Breast epithelium (tissue), 4 donors: ENCODE measurements at regions not wholly inside any gene's neighbourhood (a gene's known extent, or its start where the extent isn't known, plus 50 kb on each side); places are given as distances from the start of the nearest gene placed in this dataset.
A peak's percentile ranks its signal among the peaks of the same experiment; 100 is the strongest.
"Not testable (repeated sequence)": the region's sequence is repeated elsewhere in the genome, so short reads cannot be mapped to it uniquely, and the experiment has no call there.

Experiments
- DNase-seq, 2 donors: peaks; one replicate each; pipeline ENCODE4 v3.0.0-alpha.2; 2019; ENCODE audit warnings: low spot score in 2 of 2
- H3K27ac ChIP-seq, 2 donors: fragments of 200-600 bp; sonication (generic) in 1 of 2; one replicate each; pipeline ENCODE4 v1.5.1; 2016 to 2019; ENCODE audit warnings: mild to moderate bottlenecking in 1 of 2
- H3K27me3 ChIP-seq, 2 donors: fragments of 200-600 bp; sonication (generic) in 1 of 2; one replicate each; pipeline versions ENCODE4 v1.5.1 to v1.6.0; 2017 to 2019; ENCODE audit warnings: control low read depth in 1 of 2, mild to moderate bottlenecking in 1 of 2
- H3K36me3 ChIP-seq: fragments of 200-600 bp; one replicate; pipeline ENCODE4 v1.5.1; 2019
- H3K4me1 ChIP-seq, 2 donors: fragments of 200-600 bp; sonication (generic); one replicate each; pipeline ENCODE4 v1.5.1; 2016 to 2019; ENCODE audit warnings: control low read depth in 1 of 2
- H3K4me3 ChIP-seq, 3 donors: fragments of 200-600 bp; sonication (generic); 1 replicate in 2 of 3; 2 replicates in 1 of 3; pipeline ENCODE4 v1.5.1; 2016 to 2019; ENCODE audit warnings: mild to moderate bottlenecking in 3 of 3, moderate library complexity in 2 of 3
- H3K9me3 ChIP-seq, 2 donors: fragments of 200-600 bp; sonication (generic) in 1 of 2; one replicate each; pipeline ENCODE4 v1.5.1; 2016 to 2019; ENCODE audit warnings: control low read depth in 1 of 2
- CTCF ChIP-seq, 3 donors: fragments of 450-650 bp; IDR thresholded peaks; one replicate each; pipeline ENCODE4 v1.5.1; 2016 to 2017; ENCODE audit warnings: antibody characterized with exemption in 3 of 3, mild to moderate bottlenecking in 3 of 3, moderate library complexity in 3 of 3
- POLR2A ChIP-seq: fragments of 450-650 bp; IDR thresholded peaks from one replicate; pipeline ENCODE4 v1.6.1; 2016; ENCODE audit warnings: antibody characterized with exemption, mild to moderate bottlenecking, moderate library complexity
- POLR2AphosphoS5 ChIP-seq, 3 donors: sonication (generic); formaldehyde crosslinking; IDR thresholded peaks; one replicate each; pipeline ENCODE4 v1.6.1; 2017; ENCODE audit warnings: antibody characterized with exemption in 3 of 3
- intact Hi-C: fragments of 100-400 bp; cut with DNase I; formaldehyde crosslinking; loops from one replicate; pipeline ENCODE4 v1.15.1; 2023; ENCODE audit warnings: low total_unique reads

- no peaks in the 10 kb centered on the region for H3K4me1 ChIP-seq
- intact Hi-C loops, result no loop called here
- no peaks in the 10 kb centered on the region for H3K9me3 ChIP-seq
- no peak overlapping the region for H3K27ac ChIP-seq
- H3K27me3 ChIP-seq, result no peaks in the 10 kb centered on the region
- H3K4me3 ChIP-seq, result no peak overlapping the region
- DNase-seq, result no peak
- H3K36me3 ChIP-seq, result no peaks in the 10 kb centered on the region
- TF ChIP-seq CTCF (IDR thresholded peaks at IDR 0.05) (no peak), POLR2A (no peak)
Measured at GRCh38 chr6:27124252-27124657, 123.2 kb upstream of the PRSS16 start.

- TF ChIP-seq CTCF (IDR thresholded peaks at IDR 0.05) (no peak), POLR2A (no peak), POLR2AphosphoS5 (IDR thresholded peaks at IDR 0.05) (no peak)
- Histone ChIP-seq H3K27me3 (no peaks in the 10 kb centered on the region), H3K9me3 (no peaks in the 10 kb centered on the region), H3K36me3 (no peaks in the 10 kb centered on the region), H3K4me3 (peak overlapping the region in 1 of 3 donors; percentile 44), H3K4me1 (peaks cover 0 to 2% of the 10 kb centered on the region in 2 donors), H3K27ac (peak overlapping the region in 1 of 2 donors; percentile 8)
- intact Hi-C loops, result no loop called here
- DNase-seq, result no peak
Measured at GRCh38 chr6:27126046-27126814, 121.3 kb upstream of the PRSS16 start.

DNA sequence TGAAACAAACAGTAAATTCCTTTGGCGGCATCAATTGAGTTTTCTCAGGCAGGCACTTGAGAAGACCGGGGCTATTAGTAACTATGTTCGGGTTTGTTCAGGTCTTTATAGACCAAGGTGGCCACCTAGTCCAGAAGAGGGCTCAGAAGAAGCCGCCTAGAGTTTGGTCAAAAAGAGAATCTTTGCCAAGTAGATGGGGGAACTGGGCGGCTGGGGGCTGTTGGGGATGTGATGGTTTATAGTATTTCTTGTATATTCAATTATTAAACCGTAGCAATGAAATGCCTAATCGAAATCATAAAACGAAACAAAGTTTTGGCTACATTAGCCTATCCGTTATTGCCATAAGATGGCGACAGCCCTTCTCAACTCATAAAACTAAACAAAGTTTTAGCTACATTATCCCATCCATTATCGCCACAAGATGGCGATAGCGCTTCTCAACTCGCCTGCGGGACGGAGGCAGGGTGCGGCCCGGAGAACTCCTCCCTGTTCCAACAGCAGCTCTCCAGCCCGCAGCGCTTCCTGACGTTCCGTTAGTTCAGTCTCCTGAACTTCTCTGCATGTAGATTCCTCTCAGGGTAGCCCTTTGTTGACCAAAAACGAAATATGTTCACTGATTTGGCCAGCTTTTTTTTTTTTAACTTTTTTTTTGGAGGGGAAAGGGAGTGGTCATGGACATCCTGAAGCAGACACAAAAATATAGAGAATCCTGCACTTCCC lies 120.5 kb upstream of the PRSS16 start:
- Histone ChIP-seq H3K36me3 (no peaks in the 10 kb centered on the region), H3K27ac (peak overlapping the region; percentile 8 to 26), H3K9me3 (no peaks in the 10 kb centered on the region), H3K4me1 (peaks cover 0 to 3% of the 10 kb centered on the region in 2 donors), H3K27me3 (no peaks in the 10 kb centered on the region), H3K4me3 (peak overlapping the region; percentile 27 to 44 (median 43))
- DNase-seq, result peak; percentile 80 to 81
- TF ChIP-seq POLR2A (no peak), POLR2AphosphoS5 (IDR thresholded peaks at IDR 0.05) (peak; percentile 45 to 54 (median 48)), CTCF (IDR thresholded peaks at IDR 0.05) (peak; percentile 41 to 69 (median 57))
- intact Hi-C loops, result no loop called here

GRCh38 chr6:27127874-27128273 lies 119.6 kb upstream of the PRSS16 start:
- intact Hi-C loops, H3K36me3 ChIP-seq, H3K9me3 ChIP-seq, H3K27ac ChIP-seq, DNase-seq, H3K4me3 ChIP-seq, H3K4me1 ChIP-seq, H3K27me3 ChIP-seq: not testable (repeated sequence)

DNA sequence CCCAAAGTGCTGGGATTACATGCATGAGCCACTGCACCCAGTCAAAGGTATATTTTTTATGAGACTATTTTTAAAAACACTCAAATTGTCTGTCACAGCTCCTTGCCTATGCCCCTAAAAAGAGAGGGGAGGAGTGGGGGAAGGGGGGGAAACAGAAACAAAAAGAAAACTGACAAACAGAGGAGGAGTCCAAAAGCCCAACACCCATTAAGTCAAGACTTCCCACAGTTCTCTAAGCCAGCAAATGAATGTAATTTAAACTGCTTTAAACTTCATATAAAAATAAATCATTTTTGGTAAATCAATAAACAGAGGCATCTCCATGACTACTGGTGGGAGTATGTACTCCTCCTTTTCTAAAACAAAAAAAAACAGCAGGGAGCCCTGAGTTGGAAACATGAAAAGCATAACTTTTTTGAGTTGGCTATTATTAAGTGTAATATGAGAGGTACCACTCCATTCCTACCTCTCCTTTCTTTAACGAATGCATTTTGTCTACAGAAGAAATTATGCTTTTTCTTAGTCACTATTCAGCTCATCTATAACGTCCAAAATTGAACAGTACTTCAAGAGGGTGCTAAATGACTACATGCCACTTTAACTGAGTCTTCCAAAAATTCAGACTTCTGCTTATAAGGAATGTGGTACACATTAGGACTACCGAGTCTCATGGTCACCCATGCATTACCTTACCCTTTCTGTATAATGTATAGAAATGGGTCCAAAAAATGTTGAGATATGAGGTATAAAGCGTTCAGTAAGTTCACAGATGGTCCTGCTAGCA lies 119.0 kb upstream of the PRSS16 start:
- H3K4me3 ChIP-seq, result no peak overlapping the region
- DNase-seq, result no peak
- H3K27me3 ChIP-seq, result no peaks in the 10 kb centered on the region
- H3K4me1 ChIP-seq, result peaks cover 0 to 3% of the 10 kb centered on the region in 2 donors
- no peaks in the 10 kb centered on the region for H3K36me3 ChIP-seq
- H3K27ac ChIP-seq, result no peak overlapping the region
- H3K9me3 ChIP-seq, result no peaks in the 10 kb centered on the region
- TF ChIP-seq CTCF (IDR thresholded peaks at IDR 0.05) (no peak), POLR2AphosphoS5 (IDR thresholded peaks at IDR 0.05) (no peak), POLR2A (no peak)
- intact Hi-C loops, result no loop called here
